ENCODE measurements at regions not wholly inside any gene's neighbourhood (a gene's known extent, or its start where the extent isn't known, plus 50 kb on each side); places are given as distances from the start of the nearest gene placed in this dataset.
"Not testable (repeated sequence)": the region's sequence is repeated elsewhere in the genome, so short reads cannot be mapped to it uniquely, and the experiment has no call there.

DNA sequence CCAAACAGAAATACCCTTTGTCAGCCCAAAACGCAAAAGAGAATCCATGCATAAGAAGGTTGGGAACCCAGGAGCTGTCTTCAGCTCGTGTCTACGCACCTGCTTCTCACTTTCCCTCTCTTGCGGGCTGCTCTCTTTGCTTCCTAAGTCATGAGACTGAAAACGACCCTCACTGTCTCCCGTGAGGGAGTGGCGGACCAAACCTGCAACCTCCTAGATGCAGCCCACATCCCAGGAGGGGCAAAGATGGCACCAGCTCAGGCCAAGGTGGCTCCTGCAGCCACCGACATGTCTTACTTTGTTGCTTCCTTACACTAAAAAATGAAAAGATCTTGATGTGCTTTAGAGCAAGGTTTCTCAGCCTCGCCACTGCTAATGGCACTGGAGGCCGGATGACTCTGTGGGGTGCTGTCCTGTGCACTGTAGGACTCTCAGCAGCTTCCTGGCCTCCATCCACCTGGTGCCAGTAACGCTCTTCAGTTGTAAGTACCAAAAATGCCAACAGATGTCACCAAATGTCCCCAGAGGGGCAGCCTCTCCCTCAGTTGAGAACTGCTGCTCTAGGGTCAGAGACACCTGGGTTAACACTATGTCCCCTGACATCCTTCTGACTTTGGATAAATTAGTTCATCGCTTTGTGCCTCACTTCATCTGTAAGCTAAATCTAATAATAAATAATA is 179.8 kb upstream of the PFKP start:
- no peak for DNase-seq

DNA sequence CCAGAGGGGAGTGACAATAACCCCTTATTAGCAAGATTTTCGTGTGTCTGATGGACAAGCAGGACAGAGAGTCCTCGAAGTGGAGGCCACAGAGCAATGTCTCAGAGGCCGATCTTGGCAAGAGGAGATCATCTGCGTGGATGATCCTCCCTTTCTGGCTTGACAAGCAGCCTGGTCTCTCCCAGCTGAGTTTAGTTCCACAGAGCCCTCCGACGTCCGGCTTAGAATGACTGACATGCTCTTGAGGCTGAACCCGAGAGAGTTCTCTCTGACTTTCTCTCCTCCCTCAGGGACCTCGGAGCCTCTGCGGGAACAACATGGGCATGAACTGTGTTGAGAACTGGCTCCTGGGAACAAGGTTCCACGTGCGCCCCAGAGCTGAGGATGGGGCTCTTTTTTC is 180.7 kb upstream of the PFKP start:
- no peak for DNase-seq

DNA sequence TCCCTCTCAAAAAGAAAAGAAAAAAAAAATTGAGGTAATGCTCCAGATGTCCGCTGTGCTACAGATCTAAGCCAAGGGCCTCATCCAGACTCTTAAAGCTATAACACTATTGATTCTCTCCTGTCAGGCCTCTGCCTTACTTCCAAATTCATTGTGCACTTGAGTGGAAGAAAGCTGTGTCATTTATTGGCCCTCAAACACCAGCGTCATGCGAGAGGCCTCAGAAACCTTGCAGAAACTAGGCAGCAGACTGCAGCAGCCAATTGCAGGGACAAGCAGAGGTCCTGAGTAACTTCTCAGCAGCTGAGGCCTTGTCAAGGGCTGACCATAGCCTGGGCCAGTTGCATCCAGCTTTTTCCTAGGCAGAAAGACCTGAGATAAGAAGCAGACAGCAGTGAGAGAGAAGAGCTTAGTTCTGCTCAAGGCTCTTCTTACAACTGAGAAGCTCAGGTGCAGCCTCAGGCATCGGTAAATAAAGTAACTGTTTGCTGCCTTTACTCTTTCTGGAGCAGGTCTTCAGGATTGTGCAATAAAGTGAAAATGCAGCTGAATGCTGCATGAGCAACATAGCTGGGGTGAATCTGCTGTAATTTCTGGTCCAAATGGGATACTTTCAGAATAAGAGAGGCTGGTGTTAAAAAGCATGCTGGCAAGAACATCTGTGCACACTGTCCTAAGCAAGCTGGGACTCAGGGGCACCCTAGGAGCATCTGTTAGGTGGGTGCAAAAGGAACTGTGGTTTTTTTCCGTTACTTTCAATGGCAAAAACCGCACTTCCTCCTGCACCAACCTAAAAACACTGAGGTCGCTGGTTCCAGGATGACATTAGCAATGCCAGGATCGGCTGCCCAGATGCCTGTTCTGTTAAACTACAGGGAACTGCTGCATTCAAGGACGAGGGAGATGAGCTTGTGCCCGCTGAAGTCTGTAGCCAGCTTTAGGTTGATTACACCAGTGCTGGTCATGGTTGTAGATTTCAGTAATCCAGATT is 181.8 kb upstream of the PFKP start:
- no peak for DNase-seq

DNA sequence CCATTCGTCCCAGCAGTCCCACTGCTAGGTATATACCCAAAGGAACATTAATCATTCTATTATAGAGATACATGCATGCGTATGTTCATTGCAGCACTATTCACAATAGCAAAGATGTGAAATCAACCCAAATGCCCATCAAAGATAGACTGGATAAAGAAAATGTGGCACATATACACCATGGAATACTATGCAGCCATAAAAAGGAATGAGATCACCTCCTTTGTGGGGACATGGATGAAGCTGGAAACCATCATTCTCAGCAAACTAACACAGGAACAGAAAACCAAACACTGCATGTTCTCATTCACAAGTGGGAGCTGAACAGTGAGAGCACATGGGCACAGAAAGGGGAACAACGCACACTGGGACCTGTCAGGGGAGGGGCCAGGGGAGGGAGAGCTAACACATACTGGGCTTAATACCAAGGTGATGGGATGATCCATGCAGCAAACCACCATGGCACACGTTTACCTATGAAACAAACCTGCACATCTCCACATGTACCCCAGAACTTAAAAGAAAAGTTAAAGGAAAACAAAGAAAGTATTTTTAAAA is 183.3 kb upstream of the PFKP start:
- not testable (repeated sequence) for DNase-seq

DNA sequence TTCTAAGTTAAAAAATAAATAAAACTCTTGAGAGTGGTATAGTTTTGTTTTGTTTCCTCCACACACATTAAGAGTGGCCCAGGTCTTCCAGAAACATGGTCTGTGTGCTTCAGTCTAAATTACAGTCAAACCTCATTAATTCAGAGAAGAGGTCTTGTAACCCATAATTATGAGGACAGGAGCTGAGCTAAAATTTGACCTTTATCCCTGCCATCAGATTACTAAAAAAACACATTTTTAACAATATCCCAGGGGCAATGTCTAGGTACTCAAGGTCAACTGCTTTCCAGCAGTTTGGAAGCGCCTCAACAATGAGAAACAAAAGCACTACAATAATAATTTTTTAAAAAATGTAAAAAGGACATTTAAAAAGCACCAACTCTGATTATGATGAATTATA is 184.1 kb upstream of the PFKP start:
- DNase-seq = no peak

DNA sequence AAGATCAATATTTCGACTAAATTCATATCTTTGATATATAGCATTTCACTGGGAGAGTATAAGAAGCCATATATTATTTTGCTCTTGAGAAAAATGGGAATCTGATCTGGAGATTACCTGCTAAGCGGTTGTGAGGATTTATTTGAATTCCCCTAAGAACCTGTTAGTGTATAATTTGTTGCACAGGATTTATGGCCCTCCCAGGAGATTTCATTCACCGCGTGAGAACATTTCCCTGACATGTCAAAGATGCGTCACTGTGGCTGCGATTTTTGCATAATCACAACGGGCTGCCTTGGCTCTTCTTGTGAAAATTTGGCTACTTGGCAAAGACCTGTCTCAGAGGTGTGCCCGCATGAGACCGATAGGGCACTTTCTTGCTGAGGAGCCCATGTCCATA is 184.7 kb upstream of the PFKP start:
- no peak for DNase-seq

DNA sequence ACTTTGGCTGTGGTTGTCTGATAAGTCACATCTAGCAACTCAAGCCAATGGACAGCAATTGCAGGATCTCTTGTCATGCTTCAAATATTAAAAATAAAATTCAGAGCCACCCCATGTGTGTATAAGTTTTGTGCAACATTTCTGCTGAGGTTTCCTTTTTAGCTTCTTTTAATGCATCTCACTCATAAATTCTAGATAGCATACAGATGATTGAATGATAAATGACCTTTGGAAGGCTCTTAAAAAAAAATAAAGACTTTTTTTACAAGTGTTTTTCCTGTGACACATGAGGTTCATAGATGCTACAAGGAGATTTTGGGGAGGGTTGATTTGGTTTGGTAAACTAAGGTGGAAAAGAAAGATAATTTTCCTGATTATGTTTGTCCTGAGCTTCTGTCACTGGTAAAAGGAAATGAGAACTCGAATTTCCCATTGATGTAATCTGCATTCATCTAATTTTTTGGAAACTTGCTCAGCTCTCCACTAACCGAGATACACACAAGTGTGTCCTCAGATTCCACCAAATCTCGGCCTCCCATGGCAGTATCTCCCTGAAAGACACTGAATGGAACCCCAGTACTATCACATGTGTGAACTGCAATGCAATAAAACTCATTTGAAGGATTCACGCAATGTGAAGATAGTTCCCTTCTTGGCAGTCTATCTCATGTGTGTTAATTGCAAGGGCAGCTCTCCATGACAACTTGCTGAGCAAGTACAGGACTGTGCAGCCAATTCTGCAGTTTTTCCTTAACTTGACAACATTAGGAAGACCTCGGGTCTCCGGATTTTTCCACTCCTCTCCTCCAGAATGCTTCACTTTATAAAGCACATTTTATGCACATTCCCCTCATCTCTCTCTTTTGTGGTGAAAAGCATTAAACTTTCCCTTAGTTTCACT is 185.4 kb upstream of the PFKP start:
- no peak for DNase-seq

DNA sequence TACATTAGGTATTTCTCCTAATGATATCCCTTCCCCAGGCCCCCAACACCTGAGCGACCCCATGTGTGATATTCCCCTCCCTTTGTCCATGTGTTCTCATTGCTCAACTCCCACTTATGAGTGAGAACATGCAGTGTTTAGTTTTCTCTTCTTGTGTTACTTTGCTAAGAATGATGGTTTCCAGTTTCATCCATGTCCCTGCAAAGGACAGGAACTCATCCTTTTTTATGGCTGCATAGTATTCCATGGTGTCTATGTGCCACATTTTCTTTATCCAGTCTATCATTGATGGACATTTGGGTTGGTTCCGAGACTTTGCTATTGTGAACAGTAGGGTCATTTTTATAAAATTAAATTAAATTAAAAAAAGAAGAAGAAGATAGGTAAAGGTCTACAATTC is 187.3 kb upstream of the PFKP start:
- DNase-seq = not testable (repeated sequence)

DNA sequence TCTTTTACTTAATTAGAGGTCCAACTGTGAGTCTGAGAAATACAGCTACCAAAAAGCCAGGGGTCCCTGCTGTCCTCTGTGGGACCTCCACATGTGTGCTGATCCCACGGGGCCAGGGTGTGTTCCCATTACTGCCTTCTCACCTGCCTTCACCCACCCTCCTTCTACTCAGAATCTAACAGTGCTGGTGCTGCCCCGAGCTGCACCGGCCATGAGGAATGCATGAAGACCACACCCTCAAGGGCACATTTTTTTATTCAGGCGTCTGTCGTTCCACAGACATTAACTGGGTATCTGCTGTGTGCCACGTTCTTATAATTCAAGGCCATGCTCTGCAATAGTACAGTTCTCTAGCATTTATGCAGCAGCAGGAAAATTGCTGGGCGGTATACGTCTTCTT is 188.5 kb upstream of the PFKP start:
- no peak for DNase-seq

DNA sequence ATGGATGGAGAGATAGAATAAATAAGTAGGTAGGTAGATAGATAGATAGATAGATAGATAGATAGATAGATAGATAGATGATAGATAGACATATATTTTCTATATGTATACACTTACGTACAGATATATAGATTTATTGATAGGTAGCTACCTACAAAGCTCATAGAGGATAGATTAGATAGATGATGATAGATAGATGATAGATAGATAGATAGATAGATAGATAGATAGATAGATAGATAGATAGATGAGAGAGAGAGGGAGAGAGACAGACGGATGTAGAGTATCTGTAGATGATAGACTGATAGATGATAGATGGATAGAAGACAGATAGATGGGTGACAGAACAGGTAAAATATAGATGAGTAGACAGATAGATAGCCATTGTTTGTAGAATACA is 191.3 kb upstream of the PFKP start:
- no peak for DNase-seq

DNA sequence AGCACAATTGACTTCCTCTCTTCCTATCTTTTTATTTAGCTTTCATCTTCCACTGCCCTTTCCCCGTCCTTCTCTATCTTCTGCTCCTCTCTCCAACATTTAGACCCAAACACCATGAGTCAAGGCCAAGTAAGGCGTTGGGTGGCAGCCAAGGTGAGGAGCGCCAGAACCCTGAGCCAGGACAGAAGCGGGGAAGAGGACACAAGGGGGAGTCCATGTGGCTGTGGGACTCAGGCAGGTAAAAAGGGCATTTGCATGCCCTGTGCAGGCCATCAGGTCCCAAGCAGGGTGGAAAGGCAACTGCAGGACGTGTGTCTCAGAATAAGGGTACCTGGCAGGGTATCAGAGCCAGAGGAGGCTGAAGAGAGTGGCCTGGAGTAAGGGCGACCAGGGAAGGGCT is 192.4 kb upstream of the PFKP start:
- DNase-seq = no peak

DNA sequence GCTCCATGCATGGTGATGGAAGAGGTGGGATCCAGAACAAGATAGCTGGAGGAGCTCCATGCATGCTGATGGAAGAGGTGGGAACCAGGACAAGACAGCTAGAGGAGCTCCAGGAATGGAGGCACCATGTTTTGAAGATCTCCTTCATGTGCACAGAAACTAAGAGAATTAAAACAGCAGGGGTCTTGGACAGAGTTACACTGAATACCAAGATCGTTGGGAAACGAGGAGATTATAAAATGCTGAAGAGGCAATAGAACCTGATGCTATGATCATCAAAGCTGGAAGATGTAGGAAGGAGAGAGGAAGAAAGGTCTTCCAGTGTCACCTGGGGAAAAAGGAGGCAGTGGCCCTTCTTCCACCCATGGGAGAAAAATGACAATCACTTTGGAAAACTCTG is 193.6 kb upstream of the PFKP start:
- DNase-seq = no peak

DNA sequence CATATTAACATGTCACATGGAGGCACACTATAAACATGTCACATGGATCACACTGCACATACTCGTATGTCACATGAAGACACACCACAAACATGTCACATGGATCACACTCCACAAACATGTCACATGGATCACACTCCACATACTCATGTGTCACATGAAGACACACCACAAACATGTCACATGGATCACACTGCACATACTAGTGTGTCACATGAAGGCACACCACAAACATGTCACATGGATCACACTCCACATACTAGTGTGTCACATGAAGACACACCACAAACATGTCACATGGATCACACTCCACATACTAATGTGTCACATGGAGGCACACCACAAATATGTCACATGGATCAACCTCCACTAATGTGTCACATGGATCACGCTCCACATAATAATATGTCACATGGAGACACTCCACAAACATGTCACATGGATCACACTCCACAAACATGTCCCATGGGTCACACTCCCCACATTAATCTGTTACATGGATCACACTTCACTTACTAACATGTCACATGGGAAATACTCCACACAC is 195.6 kb upstream of the PFKP start:
- no peak for DNase-seq

DNA sequence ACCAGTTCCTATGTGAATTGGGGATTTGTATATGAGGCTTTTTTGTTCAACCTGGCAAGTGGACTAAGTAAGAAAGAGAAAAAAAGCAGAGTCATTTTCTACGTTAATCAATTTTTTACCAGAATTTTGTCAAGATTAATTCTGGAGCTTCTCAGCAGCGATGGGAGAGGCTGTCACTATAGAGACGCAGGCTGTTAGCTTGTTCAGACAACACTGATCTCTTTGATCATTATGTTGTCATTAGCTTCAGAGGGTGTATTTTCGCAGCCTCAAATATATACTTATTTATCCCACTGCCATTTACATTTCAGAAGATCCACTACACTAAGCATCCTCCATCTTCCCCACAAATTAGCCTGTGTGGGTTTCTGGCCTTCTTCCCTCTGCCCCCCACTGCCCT is 196.7 kb upstream of the PFKP start:
- no peak for DNase-seq

DNA sequence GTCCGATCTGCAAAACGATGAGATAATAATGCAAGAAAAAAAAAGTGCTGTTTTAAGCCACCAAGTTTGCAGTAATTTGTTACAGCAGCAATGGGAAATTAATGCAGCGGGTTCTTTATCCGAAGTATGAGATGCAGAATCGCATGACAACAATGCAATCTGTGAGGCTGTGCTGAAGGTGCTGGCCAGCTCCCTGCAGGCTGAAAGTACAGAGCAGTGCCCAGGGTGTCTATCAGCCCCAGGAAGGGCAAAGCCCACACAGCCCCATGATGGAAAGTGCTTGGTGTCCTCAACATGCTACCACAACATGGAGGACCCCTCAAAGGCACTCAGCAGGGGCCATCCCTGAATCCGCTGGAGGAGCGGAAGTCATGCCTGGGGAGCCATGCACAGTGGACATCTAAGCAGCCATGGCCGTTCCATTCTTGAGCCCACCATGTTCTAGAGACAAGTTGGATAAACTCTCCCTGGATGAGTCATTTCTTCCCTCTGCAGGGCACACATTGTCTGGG is 199.5 kb upstream of the PFKP start:
- DNase-seq = no peak

DNA sequence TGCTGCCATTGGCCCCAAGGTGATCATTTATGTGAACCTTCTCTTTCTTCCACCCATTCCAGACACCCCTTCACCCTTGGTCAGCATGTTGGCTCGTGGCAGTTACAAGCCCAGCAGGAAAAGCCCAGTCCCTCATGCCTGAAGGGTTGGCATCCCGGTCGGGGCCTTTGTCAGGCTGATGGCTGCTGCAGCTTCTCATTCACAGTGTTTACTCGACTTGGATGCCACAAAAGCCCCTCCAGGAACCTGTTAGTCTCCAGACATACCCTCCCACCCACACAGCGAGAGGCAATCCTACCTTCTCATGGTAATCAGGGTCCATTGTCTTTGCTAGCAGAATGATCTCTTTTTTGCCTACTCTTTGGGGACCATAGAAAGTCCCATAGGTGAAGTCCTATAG is 200.8 kb upstream of the PFKP start:
- DNase-seq = no peak

DNA sequence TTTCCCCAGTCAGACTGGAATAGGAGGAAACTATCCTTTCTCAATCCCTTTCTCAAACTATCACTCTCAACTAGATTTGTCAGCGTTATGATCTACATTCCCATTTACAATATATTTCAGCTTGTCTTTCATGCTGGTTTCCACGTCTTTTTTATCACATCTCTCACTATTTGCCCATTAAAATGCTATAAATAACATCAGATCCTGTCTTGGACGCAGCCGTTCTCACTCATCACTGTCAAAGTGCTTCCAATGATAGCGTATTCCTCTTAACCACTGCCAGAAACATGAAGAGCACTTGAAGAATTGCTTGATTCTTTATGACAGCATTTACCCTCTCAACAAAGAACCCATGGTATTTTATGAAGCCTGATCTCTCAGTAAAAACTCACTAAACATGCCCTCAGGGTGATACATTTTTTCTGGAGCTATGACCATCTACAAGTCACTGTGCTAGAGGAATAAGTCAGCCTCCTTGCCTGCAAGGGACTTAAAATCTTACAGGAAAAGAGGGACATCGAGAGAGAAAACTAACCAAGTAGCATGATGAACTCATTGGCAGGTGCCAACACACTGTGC is 205.6 kb upstream of the PFKP start:
- no peak for DNase-seq

DNA sequence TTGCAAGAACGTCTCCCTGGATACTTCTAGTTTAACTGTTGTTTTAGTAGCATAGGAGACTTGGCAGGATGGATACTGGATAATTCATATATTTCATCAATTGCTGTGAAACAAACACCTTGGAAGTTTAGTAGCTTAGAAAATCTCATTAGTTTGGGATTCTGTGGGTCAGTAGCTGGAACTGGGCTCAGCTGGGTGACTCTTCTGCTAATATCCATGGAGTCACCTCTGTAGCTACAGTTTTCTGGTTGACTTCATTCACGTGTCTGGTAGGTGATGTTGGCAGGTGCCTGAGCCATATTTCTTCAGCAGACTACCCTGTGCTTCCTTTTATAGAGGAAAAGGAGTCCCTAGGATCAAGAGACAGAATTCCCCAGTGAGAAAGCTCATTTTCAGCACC is 208.9 kb upstream of the PFKP start:
- DNase-seq = no peak

DNA sequence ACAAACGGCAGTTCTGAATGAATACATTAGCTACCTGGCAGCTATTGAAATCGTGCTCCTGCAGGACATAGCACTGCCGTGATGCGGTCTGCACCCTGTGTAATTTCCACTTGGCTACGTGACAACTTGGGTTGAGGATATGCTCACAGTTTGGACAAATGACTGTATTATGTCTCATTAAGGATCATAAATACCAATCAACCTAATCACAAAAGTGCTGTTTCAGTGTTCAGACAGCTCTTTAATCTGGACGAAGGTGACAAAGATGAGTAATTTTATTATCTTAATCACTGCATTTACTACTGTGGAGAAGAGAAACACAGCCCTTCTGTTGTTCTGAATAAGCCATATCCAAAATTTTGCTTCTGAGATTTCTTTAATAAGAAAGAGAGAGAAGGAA is 210.8 kb upstream of the PFKP start:
- no peak for DNase-seq

DNA sequence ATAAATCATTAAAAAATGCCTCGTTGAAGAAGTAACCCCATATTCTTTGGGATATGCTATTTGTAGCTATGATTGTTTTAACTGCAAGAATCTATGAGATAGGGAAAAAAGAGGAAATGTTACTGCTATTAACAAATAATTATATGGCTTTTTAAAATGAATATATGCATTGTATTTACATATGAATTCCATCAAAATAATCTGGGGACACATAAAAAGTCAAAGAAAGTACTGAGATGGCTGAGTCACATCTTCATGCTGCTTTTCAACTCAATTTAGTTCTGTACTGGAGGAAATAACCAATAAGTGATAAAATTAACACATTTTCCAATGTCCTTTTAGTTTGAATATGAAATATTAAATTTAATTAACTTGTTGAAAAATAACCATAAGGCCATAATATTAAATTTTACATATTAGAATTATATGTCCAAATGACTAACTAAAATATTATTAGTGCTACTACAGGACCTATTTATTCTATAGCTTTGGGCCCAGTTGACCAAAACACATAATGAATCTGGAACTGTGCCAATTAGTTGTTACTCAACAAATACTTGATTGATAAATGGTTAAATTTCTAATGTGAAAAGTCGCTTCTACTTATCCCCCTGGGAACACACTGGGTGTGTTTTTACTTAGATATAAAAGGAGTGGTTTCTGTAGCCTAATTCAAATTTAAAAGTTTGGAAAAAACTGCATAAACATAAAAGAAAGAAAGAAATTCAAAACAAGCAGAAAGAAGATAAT is 214.6 kb upstream of the PFKP start:
- no peak for DNase-seq

DNA sequence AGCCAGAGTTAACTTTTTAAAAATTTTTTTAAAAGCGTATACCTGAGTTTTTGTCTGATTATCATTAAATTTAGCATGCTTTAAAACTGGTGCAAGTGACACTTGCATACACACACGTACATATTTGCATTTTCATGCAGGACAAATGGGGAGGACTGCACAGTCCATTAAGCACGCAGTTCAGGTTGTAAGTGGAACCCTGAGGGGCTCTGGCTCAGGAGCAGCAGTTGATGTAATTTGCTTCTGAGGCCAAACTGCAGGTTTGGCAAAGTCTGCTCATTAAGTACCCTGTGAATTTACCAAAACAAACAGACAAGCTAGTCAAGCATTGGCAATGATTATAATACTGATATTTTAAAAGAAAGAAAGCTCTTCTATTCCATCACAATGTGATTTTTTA is 215.8 kb upstream of the PFKP start:
- DNase-seq = no peak

All from activated effector memory CD4-positive, alpha-beta T cell treated with Interleukin-2 at 50 U/mL for 16 hours (primary cell).